Prostate gland (tissue), 2 donors: ENCODE measurements at regions not wholly inside any gene's neighbourhood (a gene's known extent, or its start where the extent isn't known, plus 50 kb on each side); places are given as distances from the start of the nearest gene placed in this dataset.

ENCODE experiments used
- DNase-seq: peaks from one replicate; pipeline ENCODE4 v3.0.0-alpha.2; 2019; ENCODE audit warnings: low spot score
- H3K27ac ChIP-seq, 2 donors: fragments of 200-600 bp; sonication (generic); 2 replicates each; pipeline ENCODE4 v1.5.1; 2017 to 2019
- H3K27me3 ChIP-seq: fragments of 200-600 bp; sonication (generic); replicated peaks from 2 replicates; pipeline ENCODE4 v1.5.1; 2019; ENCODE audit not compliant: insufficient read depth
- H3K36me3 ChIP-seq, 2 donors: fragments of 200-600 bp; sonication (generic); 1 replicate in 1 of 2; 2 replicates in 1 of 2; pipeline versions ENCODE4 v1.5.1 to v1.8.1; 2017 to 2019
- H3K4me1 ChIP-seq: fragments of 200-600 bp; sonication (generic); replicated peaks from 2 replicates; pipeline ENCODE4 v1.5.1; 2019
- H3K4me3 ChIP-seq, 2 donors: fragments of 200-600 bp; sonication (generic); 2 replicates each; pipeline ENCODE4 v1.5.1; 2017 to 2019
- H3K9me3 ChIP-seq: fragments of 200-600 bp; sonication (generic); 2 replicates; pipeline ENCODE4 v1.5.1; 2017
- POLR2A ChIP-seq: fragments of 450-650 bp; IDR thresholded peaks from one replicate; pipeline ENCODE4 v1.6.1; 2016; ENCODE audit warnings: antibody characterized with exemption, mild to moderate bottlenecking
- POLR2AphosphoS5 ChIP-seq: sonication (generic); formaldehyde crosslinking; IDR thresholded peaks from one replicate; pipeline ENCODE4 v1.6.1; 2017; ENCODE audit warnings: antibody characterized with exemption
- WGBS: methylation state at CpG from one replicate; pipeline ENCODE4 v1.1.5; 2018; 5-methylcytosine and 5-hydroxymethylcytosine counted together
- intact Hi-C: fragments of 100-400 bp; cut with DNase I; formaldehyde crosslinking; loops from one replicate; pipeline ENCODE4 v1.14.2; 2022
- TF ChIP-seq, protein P1 (sequence below), 4 experiments: fragments of 200-600 bp in 2 of 4; fragments of 450-650 bp in 2 of 4; sonication (generic) in 2 of 4; IDR thresholded peaks; 1 replicate in 3 of 4; 2 replicates in 1 of 4; pipeline ENCODE4 v1.5.1; 2016 to 2019; ENCODE audit warnings: antibody characterized with exemption in 4 of 4, mild to moderate bottlenecking in 2 of 4, moderate library complexity in 2 of 4

- H3K4me3 ChIP-seq: no peak overlapping the region
- intact Hi-C loops: no loop called here
- H3K36me3 ChIP-seq: no peaks in the 10 kb centered on the region
- DNase-seq: no peak
- no peaks in the 10 kb centered on the region for H3K27me3 ChIP-seq
- no peak overlapping the region for H3K27ac ChIP-seq
- no peaks in the 10 kb centered on the region for H3K9me3 ChIP-seq
- 68% methylated on average over 12 of the region's 12 CpGs for WGBS
- TF ChIP-seq, protein P1, sequence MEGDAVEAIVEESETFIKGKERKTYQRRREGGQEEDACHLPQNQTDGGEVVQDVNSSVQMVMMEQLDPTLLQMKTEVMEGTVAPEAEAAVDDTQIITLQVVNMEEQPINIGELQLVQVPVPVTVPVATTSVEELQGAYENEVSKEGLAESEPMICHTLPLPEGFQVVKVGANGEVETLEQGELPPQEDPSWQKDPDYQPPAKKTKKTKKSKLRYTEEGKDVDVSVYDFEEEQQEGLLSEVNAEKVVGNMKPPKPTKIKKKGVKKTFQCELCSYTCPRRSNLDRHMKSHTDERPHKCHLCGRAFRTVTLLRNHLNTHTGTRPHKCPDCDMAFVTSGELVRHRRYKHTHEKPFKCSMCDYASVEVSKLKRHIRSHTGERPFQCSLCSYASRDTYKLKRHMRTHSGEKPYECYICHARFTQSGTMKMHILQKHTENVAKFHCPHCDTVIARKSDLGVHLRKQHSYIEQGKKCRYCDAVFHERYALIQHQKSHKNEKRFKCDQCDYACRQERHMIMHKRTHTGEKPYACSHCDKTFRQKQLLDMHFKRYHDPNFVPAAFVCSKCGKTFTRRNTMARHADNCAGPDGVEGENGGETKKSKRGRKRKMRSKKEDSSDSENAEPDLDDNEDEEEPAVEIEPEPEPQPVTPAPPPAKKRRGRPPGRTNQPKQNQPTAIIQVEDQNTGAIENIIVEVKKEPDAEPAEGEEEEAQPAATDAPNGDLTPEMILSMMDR (IDR thresholded peaks at IDR 0.05): no peak
- no peak for TF ChIP-seq POLR2AphosphoS5
- no peak for TF ChIP-seq POLR2A
- H3K4me1 ChIP-seq: peaks cover 5% of the 10 kb centered on the region
Observed at GRCh38 chr13:23992781-23993679, 95.7 kb upstream of the C1QTNF9B start.

DNA sequence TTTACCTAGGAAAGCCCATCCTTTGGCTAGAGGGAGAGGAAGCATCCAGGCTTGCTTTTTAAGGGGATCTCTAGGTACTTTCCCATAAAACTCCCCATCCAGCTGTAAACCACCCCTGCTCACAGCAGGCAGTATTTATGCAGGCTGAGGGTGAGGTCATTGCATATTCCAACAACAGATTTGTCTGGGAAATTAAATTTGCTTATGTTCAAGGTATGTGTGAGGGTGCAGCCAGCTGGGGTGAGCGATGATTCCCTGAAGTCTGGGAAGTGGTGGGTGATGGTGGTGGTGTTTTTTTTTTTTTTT lies 96.3 kb upstream of the C1QTNF9B start:
- Histone ChIP-seq H3K36me3 (no peaks in the 10 kb centered on the region), H3K4me3 (no peak overlapping the region), H3K9me3 (no peaks in the 10 kb centered on the region), H3K27me3 (no peaks in the 10 kb centered on the region), H3K27ac (no peak overlapping the region), H3K4me1 (peaks cover 3% of the 10 kb centered on the region)
- DNase-seq: no peak
- 88% methylated on average over 1 of the region's 1 CpG for WGBS
- intact Hi-C loops: no loop called here
- no peak for TF ChIP-seq POLR2A

- Histone ChIP-seq H3K36me3 (no peaks in the 10 kb centered on the region), H3K4me3 (no peak overlapping the region), H3K9me3 (no peaks in the 10 kb centered on the region), H3K27me3 (no peaks in the 10 kb centered on the region), H3K4me1 (no peaks in the 10 kb centered on the region), H3K27ac (no peak overlapping the region)
- no peak for TF ChIP-seq POLR2A
- intact Hi-C loops: no loop called here
- 78% methylated on average over 6 of the region's 6 CpGs for WGBS
- DNase-seq: no peak
Observed at GRCh38 chr13:23995283-23996073, 98.2 kb upstream of the C1QTNF9B start.

- Histone ChIP-seq H3K36me3 (no peaks in the 10 kb centered on the region), H3K4me1 (no peaks in the 10 kb centered on the region), H3K27ac (no peak overlapping the region), H3K4me3 (no peak overlapping the region), H3K9me3 (no peaks in the 10 kb centered on the region), H3K27me3 (no peaks in the 10 kb centered on the region)
- TF ChIP-seq, protein P1 (IDR thresholded peaks at IDR 0.05): no peak
- TF ChIP-seq POLR2A (no peak), POLR2AphosphoS5 (no peak)
- WGBS: 74% methylated on average over 2 of the region's 2 CpGs
- intact Hi-C loops: no loop called here
- DNase-seq: no peak
Observed at GRCh38 chr13:23996456-23996855, 99.2 kb upstream of the C1QTNF9B start.

- H3K27me3 ChIP-seq: no peaks in the 10 kb centered on the region
- no peaks in the 10 kb centered on the region for H3K4me1 ChIP-seq
- H3K4me3 ChIP-seq: no peak overlapping the region
- TF ChIP-seq POLR2AphosphoS5: no peak
- TF ChIP-seq POLR2A: no peak
- TF ChIP-seq, protein P1 (IDR thresholded peaks at IDR 0.05): no peak
- intact Hi-C loops: no loop called here
- no peaks in the 10 kb centered on the region for H3K36me3 ChIP-seq
- no peaks in the 10 kb centered on the region for H3K9me3 ChIP-seq
- H3K27ac ChIP-seq: no peak overlapping the region
- no peak for DNase-seq
Observed at GRCh38 chr13:23999424-23999823, 102.1 kb upstream of the C1QTNF9B start.
